Smooth muscle cell (in vitro differentiated cells): ENCODE measurements at regions not wholly inside any gene's neighbourhood (a gene's known extent, or its start where the extent isn't known, plus 50 kb on each side); places are given as distances from the start of the nearest gene placed in this dataset. TPM values are rescaled to one million over a fixed set of nuclear protein-coding genes. Genes with fewer than 3 reads are reported as not detected.

Experiments used
- microRNA-seq: library from miRNA; unstranded; fragments of <30 nt; microRNA quantifications from one replicate; pipeline ENCODE4, GENCODE V29; 2016; ENCODE audit warnings: borderline number of aligned reads
- small RNA-seq: library from RNA; depleted of rRNA; stranded (forward); fragments of <200 nt; gene quantifications from one replicate; pipeline ENCODE3, GENCODE V24; 2014

Small RNA genes lying in the stretch of these regions (microRNA-seq; reads per million reads assigned to microRNA genes)
- gene MIR1233-2 = not detected

Small RNA genes lying in the stretch of these regions (small RNA-seq; reads per million reads assigned to genes)
- not detected for gene MIR1233-2
